Left ventricle myocardium inferior (tissue), 1 donor: ENCODE measurements at regions not wholly inside any gene's neighbourhood (a gene's known extent, or its start where the extent isn't known, plus 50 kb on each side); places are given as distances from the start of the nearest gene placed in this dataset.

Experiments
- DNase-seq: peaks from one replicate; pipeline ENCODE4 v3.0.0-alpha.2; 2020
- H3K27ac ChIP-seq: fragments of 200-600 bp; replicated peaks from 2 replicates; pipeline ENCODE4 v1.8.0; 2021
- H3K27me3 ChIP-seq: fragments of 200-600 bp; 2 replicates; pipeline ENCODE4 v1.8.0; 2021; ENCODE audit warnings: low read depth
- H3K36me3 ChIP-seq: fragments of 200-600 bp; 2 replicates; pipeline ENCODE4 v1.8.0; 2021
- H3K4me1 ChIP-seq: fragments of 200-600 bp; 2 replicates; pipeline ENCODE4 v1.8.0; 2021
- H3K4me3 ChIP-seq: fragments of 200-600 bp; 2 replicates; pipeline ENCODE4 v1.8.0; 2021; ENCODE audit warnings: mild to moderate bottlenecking, moderate library complexity
- H3K9me3 ChIP-seq: fragments of 200-600 bp; replicated peaks from 2 replicates; pipeline ENCODE4 v1.8.0; 2021
- CTCF ChIP-seq: fragments of 200-600 bp; IDR thresholded peaks from 2 replicates; pipeline ENCODE4 v1.8.0; 2021; ENCODE audit warnings: antibody characterized with exemption, mild to moderate bottlenecking, borderline replicate concordance
- intact Hi-C: fragments of 100-400 bp; cut with micrococcal nuclease; formaldehyde crosslinking; loops from one replicate; pipeline ENCODE4 v1.11.0; 2022
- donor health status: DM: no; HTN: yes; CAD: no; lungs with severe emphysema.

GRCh38 chr9:10818206-10818605 lies 205.4 kb upstream of the PTPRD start:
- Histone ChIP-seq H3K4me3 (no peak overlapping the region), H3K9me3 (peaks cover 4% of the 10 kb centered on the region), H3K27ac (no peak overlapping the region), H3K27me3 (no peaks in the 10 kb centered on the region), H3K4me1 (no peaks in the 10 kb centered on the region), H3K36me3 (no peaks in the 10 kb centered on the region)
- TF ChIP-seq CTCF: no peak
- DNase-seq: no peak
- intact Hi-C loops: no loop called here

- intact Hi-C loops: no loop called here
These were observed 223.1 kb upstream of the PTPRD start for GRCh38 chr9:10835791-10836463.

GRCh38 chr9:10843151-10843550 lies 230.3 kb upstream of the PTPRD start:
- DNase-seq: no peak
- Histone ChIP-seq H3K36me3 (no peaks in the 10 kb centered on the region), H3K4me1 (no peaks in the 10 kb centered on the region), H3K9me3 (peaks cover 18% of the 10 kb centered on the region), H3K27me3 (no peaks in the 10 kb centered on the region), H3K27ac (no peak overlapping the region), H3K4me3 (no peak overlapping the region)
- intact Hi-C loops: no loop called here
- TF ChIP-seq CTCF: no peak

More at GRCh38 chr9:10835791-10836463, 223.1 kb upstream of the PTPRD start:
- H3K4me1 ChIP-seq: no peaks in the 10 kb centered on the region
- TF ChIP-seq CTCF: no peak
- H3K27ac ChIP-seq: no peak overlapping the region
- H3K9me3 ChIP-seq: peaks cover 4% of the 10 kb centered on the region
- H3K4me3 ChIP-seq: no peak overlapping the region
- no peaks in the 10 kb centered on the region for H3K36me3 ChIP-seq
- H3K27me3 ChIP-seq: no peaks in the 10 kb centered on the region
- no peak for DNase-seq

- DNase-seq: no peak
- intact Hi-C loops: no loop called here
These were observed 243.0 kb upstream of the PTPRD start for GRCh38 chr9:10855847-10856246.

GRCh38 chr9:10858817-10859216 lies 246.0 kb upstream of the PTPRD start:
- Histone ChIP-seq H3K4me1 (no peaks in the 10 kb centered on the region), H3K27me3 (no peaks in the 10 kb centered on the region)

More at GRCh38 chr9:10855847-10856246, 243.0 kb upstream of the PTPRD start:
- Histone ChIP-seq H3K36me3 (no peaks in the 10 kb centered on the region), H3K27me3 (no peaks in the 10 kb centered on the region), H3K9me3 (peaks cover 5% of the 10 kb centered on the region), H3K4me1 (no peaks in the 10 kb centered on the region), H3K27ac (no peak overlapping the region), H3K4me3 (no peak overlapping the region)
- no peak for TF ChIP-seq CTCF

More at GRCh38 chr9:10858817-10859216, 246.0 kb upstream of the PTPRD start:
- Histone ChIP-seq H3K36me3 (no peaks in the 10 kb centered on the region), H3K4me3 (no peak overlapping the region), H3K27ac (no peak overlapping the region), H3K9me3 (peaks cover 5% of the 10 kb centered on the region)
- intact Hi-C loops: no loop called here
- no peak for TF ChIP-seq CTCF
- no peak for DNase-seq
